ENCODE measurements at regions not wholly inside any gene's neighbourhood (a gene's known extent, or its start where the extent isn't known, plus 50 kb on each side); places are given as distances from the start of the nearest gene placed in this dataset.

- no peak for TF ChIP-seq POLR2AphosphoS5 (IDR thresholded peaks at IDR 0.05)
- TF ChIP-seq CTCF (IDR thresholded peaks at IDR 0.05): no peak
- TF ChIP-seq POLR2A (IDR thresholded peaks at IDR 0.05): no peak
Observed at GRCh38 chr15:69546182-69546581, 93.6 kb downstream of the RPLP1 start.

Data from prostate gland (tissue), 2 donors.